GM12801 (cell line): ENCODE measurements at regions not wholly inside any gene's neighbourhood (a gene's known extent, or its start where the extent isn't known, plus 50 kb on each side); places are given as distances from the start of the nearest gene placed in this dataset.

ENCODE experiments used
- CTCF ChIP-seq: IDR thresholded peaks from one replicate; pipeline ENCODE4 v1.5.1; 2011; ENCODE audit warnings: control low read depth; ENCODE audit not compliant: insufficient read length; ENCODE audit errors: extremely low read depth

- TF ChIP-seq CTCF: no peak
Measured at GRCh38 chr1:5464366-5464765, 527.9 kb downstream of the NPHP4 start.

GRCh38 chr1:5460974-5461373, 531.3 kb downstream of the NPHP4 start:
- no peak for TF ChIP-seq CTCF

GRCh38 chr1:5459839-5460610, 532.2 kb downstream of the NPHP4 start:
- no peak for TF ChIP-seq CTCF

GRCh38 chr1:5458248-5458647, 534.0 kb downstream of the NPHP4 start:
- no peak for TF ChIP-seq CTCF

- no peak for TF ChIP-seq CTCF
Measured at GRCh38 chr1:5456090-5456811, 536.0 kb downstream of the NPHP4 start.

- no peak for TF ChIP-seq CTCF
Measured at GRCh38 chr1:5455651-5456050, 536.6 kb downstream of the NPHP4 start.

GRCh38 chr1:5455056-5455455, 537.2 kb downstream of the NPHP4 start:
- no peak for TF ChIP-seq CTCF
